Nephron (organoid): ENCODE measurements at regions not wholly inside any gene's neighbourhood (a gene's known extent, or its start where the extent isn't known, plus 50 kb on each side); places are given as distances from the start of the nearest gene placed in this dataset.

ENCODE experiments used
- H3K27ac Mint-ChIP-seq, 3 experiments: 2 replicates each; pipeline ENCODE4 v1.8.0; 2020; ENCODE audit warnings: mixed read lengths in 3 of 3, mild to moderate bottlenecking in 2 of 3, moderate library complexity in 1 of 3
- H3K27me3 Mint-ChIP-seq: 2 replicates; pipeline ENCODE4 v1.8.0; 2021; ENCODE audit warnings: low read depth, mild to moderate bottlenecking, moderate library complexity, mixed read lengths
- H3K36me3 Mint-ChIP-seq: 2 replicates; pipeline ENCODE4 v1.8.0; 2020; ENCODE audit warnings: low read depth, mixed read lengths
- H3K4me1 Mint-ChIP-seq: 2 replicates; pipeline ENCODE4 v1.8.0; 2020; ENCODE audit warnings: mixed read lengths
- H3K4me3 Mint-ChIP-seq, 3 experiments: 2 replicates each; pipeline ENCODE4 v1.8.0; 2020; ENCODE audit warnings: mild to moderate bottlenecking in 3 of 3, mixed read lengths in 3 of 3, moderate library complexity in 2 of 3
- H3K9me3 Mint-ChIP-seq: 2 replicates; pipeline ENCODE4 v1.8.0; 2020; ENCODE audit warnings: mixed read lengths
- CTCF ChIP-seq, 3 experiments: fragments of 200-600 bp; sonication (generic); IDR thresholded peaks; one replicate each; pipeline ENCODE4 v1.5.0; 2021; ENCODE audit warnings: antibody characterized with exemption in 3 of 3; ENCODE audit not compliant: unreplicated experiment in 3 of 3

GRCh38 chrX:16251782-16252181 lies 84.5 kb downstream of the MAGEB17 start:
- H3K27ac Mint-ChIP-seq, result no peak overlapping the region
- H3K4me3 Mint-ChIP-seq, result no peak overlapping the region
- peaks cover 3% of the 10 kb centered on the region for H3K9me3 Mint-ChIP-seq
- no peaks in the 10 kb centered on the region for H3K4me1 Mint-ChIP-seq
- no peak for TF ChIP-seq CTCF (IDR thresholded peaks at IDR 0.05; ENCODE audit: unreplicated experiment in 3 of 3)
- H3K27me3 Mint-ChIP-seq, result no peaks in the 10 kb centered on the region
- H3K36me3 Mint-ChIP-seq, result no peaks in the 10 kb centered on the region

- Mint-ChIP-seq H3K4me3 (no peak overlapping the region), H3K27me3 (no peaks in the 10 kb centered on the region), H3K4me1 (peaks cover 6% of the 10 kb centered on the region), H3K36me3 (peaks cover 4% of the 10 kb centered on the region), H3K9me3 (peaks cover 3% of the 10 kb centered on the region), H3K27ac (no peak overlapping the region)
- TF ChIP-seq CTCF (IDR thresholded peaks at IDR 0.05; ENCODE audit: unreplicated experiment in 3 of 3), result no peak
Measured at GRCh38 chrX:16258882-16259281, 91.6 kb downstream of the MAGEB17 start.

DNA sequence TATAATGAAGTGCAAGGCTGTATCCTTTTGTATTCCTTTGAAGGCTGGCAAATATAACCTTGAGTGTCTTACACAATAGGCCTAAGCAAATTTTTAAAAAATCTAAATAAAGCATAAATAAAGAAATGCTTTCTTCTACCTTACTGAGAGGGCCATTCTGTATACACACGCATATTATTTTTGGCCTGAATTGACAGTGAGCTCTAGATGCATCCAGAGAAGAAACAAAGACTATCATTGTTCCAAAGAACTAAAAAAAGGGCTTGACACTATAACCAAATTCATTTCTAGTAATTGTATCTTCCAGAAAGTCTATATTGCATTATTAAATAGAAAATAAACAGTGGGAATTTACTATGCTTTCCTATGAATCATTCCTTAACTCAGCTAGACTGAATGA lies 100.2 kb downstream of the MAGEB17 start:
- Mint-ChIP-seq H3K4me1 (no peaks in the 10 kb centered on the region), H3K9me3 (peaks cover 11% of the 10 kb centered on the region), H3K4me3 (no peak overlapping the region), H3K27me3 (no peaks in the 10 kb centered on the region), H3K36me3 (peaks cover 4% of the 10 kb centered on the region), H3K27ac (no peak overlapping the region)
- TF ChIP-seq CTCF (IDR thresholded peaks at IDR 0.05; ENCODE audit: unreplicated experiment in 3 of 3), result no peak

DNA sequence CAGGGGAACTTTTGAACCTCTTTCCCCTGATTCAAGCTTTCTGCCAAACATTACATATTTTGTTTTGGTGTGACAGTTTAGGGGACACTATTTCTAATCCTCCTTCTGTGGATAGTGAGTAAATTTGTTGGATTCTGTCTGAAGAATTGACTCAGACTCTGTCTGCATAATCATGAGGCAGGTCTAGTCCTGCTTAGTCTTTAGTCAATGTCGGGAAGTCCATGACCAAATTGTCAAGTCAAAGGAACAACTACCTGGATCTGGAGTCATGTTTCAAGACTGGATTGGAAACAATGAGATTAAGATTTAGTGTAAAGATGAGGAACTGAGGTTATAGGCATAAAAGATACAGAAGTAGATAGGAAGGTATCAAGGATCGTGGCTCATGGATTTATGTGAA lies 100.9 kb downstream of the MAGEB17 start:
- Mint-ChIP-seq H3K9me3 (peaks cover 11% of the 10 kb centered on the region), H3K27ac (no peak overlapping the region), H3K4me3 (no peak overlapping the region), H3K4me1 (no peaks in the 10 kb centered on the region), H3K27me3 (no peaks in the 10 kb centered on the region), H3K36me3 (peaks cover 4% of the 10 kb centered on the region)
- no peak for TF ChIP-seq CTCF (IDR thresholded peaks at IDR 0.05; ENCODE audit: unreplicated experiment in 3 of 3)

- Mint-ChIP-seq H3K4me1 (no peaks in the 10 kb centered on the region), H3K4me3 (no peak overlapping the region), H3K27me3 (peaks cover 5% of the 10 kb centered on the region), H3K9me3 (peaks cover 25% of the 10 kb centered on the region), H3K36me3 (peaks cover 12% of the 10 kb centered on the region), H3K27ac (no peak overlapping the region)
- no peak for TF ChIP-seq CTCF (IDR thresholded peaks at IDR 0.05; ENCODE audit: unreplicated experiment in 3 of 3)
Measured at GRCh38 chrX:16278927-16279326, 111.6 kb downstream of the MAGEB17 start.

DNA sequence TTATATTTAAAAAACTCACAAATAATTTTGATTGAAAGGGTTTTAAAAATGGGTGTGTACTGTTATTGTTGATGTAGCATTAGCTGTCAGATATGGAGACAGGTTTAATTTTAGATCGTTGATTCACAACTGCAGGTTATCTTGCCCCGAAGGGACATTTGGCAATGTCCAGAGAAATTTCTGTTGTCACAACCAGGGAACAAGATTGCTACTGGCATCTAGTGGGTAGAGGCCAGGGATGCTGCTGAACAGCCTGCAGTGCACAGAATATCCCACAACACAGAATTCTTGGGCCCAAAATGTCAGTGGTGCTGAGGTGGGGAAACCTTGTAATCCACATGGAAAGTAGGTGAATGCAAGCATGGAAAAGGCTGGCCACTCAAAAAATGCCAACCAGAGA lies 114.9 kb downstream of the MAGEB17 start:
- Mint-ChIP-seq H3K4me1 (no peaks in the 10 kb centered on the region), H3K27me3 (peaks cover 5% of the 10 kb centered on the region), H3K9me3 (peaks cover 11% of the 10 kb centered on the region), H3K36me3 (peaks cover 12% of the 10 kb centered on the region), H3K4me3 (no peak overlapping the region), H3K27ac (no peak overlapping the region)
- TF ChIP-seq CTCF (IDR thresholded peaks at IDR 0.05; ENCODE audit: unreplicated experiment in 3 of 3), result no peak
